Stimulated activated CD4-positive, alpha-beta T cell treated with anti-CD3 and anti-CD28 coated beads, Interleukin-15, amount 100 ng/mL, for 24 hours (primary cell): ENCODE measurements at regions not wholly inside any gene's neighbourhood (a gene's known extent, or its start where the extent isn't known, plus 50 kb on each side); places are given as distances from the start of the nearest gene placed in this dataset.

ENCODE experiments used
- DNase-seq: peaks from one replicate; pipeline ENCODE4 v3.0.0-alpha.2; 2020

- DNase-seq = peak; percentile 60
These were observed 157.2 kb downstream of the TM9SF2 start for GRCh38 chr13:99658261-99658991.

DNA sequence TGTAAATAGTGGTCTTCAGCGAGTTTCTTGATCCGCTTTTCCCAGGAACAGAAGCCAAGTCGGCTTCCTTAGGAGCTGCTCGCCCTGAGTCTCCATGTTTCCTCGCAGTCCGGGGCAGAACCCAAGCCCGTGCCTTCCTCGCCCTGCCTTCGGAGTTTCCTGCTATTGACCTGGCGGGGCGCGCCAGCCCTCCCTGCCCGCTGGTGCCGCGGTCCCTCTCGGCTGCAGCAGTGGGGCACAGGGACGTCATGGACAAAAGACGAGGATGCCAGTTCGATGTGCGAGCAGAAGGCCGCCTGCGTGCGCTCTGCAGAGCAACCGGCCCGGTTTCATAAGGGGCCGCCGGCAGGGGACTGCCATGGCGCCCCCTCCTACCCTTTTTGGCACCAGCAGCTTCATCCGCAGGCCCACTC, 156.6 kb downstream of the TM9SF2 start:
- DNase-seq = peak; percentile 39

GRCh38 chr13:99656844-99657381, 155.6 kb downstream of the TM9SF2 start:
- DNase-seq = peak; percentile 8

GRCh38 chr13:99656092-99656745, 154.9 kb downstream of the TM9SF2 start:
- DNase-seq = peak; percentile 89

GRCh38 chr13:99655351-99656091, 154.2 kb downstream of the TM9SF2 start:
- peak; percentile 54 for DNase-seq

- no peak for DNase-seq
These were observed 152.8 kb downstream of the TM9SF2 start for GRCh38 chr13:99654076-99654475.

GRCh38 chr13:99653526-99653925, 152.3 kb downstream of the TM9SF2 start:
- no peak for DNase-seq

- DNase-seq = no peak
These were observed 151.6 kb downstream of the TM9SF2 start for GRCh38 chr13:99652901-99653300.

- no peak for DNase-seq
These were observed 150.9 kb downstream of the TM9SF2 start for GRCh38 chr13:99652141-99652540.

DNA sequence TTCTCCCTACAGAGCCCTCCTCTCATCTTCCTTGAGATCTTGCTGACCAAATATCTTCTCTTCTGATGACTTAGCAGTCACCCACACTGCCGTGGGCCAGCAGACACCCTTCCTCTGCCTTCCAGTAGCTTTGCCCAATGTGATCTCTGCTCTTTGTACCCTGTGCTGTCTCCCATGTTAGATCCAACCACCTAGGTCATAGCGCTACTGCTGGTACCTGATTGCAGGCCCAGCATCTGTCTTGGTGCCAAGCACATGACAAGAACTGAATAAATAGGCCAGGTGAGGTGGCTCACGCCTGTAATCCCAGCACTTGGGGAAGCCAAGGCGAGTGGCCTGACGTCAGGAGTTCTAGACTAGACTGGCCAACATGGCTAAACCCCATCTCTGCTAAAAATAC, 149.7 kb downstream of the TM9SF2 start:
- no peak for DNase-seq

DNA sequence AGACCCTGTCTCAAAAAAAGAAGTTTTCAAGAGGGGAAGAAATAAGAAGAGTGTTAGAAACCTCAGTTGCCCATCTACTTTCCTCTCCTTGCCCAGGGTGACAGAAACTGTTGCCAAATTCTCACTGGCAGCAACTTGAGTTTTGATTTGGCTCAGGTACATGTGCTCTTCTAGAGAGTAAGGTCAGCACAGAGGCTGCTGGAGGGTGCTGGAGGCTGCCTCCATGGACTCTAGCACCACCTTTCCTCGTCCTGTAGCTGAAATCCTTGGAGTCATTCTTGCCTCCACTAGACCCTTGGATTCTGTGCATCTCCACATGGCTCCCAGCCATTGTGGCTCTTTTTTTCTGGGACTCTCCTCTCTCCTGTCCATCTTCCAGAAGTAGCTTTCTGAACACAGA, 149.1 kb downstream of the TM9SF2 start:
- no peak for DNase-seq

DNA sequence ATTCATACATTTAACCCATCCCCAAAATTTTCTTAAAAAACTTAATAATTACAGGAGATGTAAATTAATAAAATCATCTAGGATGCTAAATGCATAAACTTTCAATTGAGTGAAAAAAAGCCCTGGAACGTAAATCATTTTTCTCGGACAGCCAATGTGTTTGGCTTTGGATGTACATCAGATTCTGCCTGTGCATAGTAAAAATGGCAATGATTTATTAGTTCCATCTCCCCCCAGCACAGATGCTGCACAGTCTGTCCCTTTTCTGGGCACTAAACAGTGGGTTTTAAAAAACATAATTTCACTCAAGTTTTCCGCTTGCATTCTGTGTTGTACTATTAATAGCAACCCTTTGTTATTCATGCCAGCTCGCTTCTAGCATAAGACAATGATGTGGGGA, 147.7 kb downstream of the TM9SF2 start:
- DNase-seq = no peak

- no peak for DNase-seq
These were observed 146.9 kb downstream of the TM9SF2 start for GRCh38 chr13:99648066-99648665.

DNA sequence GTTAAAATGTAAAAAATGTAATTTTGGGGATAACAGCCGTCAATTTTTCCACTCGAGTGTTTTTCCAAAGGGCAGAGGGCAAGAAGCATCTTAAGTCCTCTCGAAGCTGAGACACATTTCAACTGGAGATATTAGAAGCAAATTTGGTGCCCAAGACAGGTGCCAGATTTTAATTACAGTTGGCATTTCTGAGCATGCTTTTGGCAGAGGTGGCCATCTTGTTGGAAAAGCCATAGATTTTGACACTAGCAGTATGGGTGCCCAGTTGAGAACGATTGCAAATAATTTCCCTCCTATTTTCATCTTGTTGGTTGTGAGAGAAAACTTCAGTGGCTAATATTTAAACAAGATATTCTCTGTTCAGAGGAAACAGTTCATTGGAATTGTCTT, 146.3 kb downstream of the TM9SF2 start:
- DNase-seq = no peak

- DNase-seq = no peak
These were observed 145.8 kb downstream of the TM9SF2 start for GRCh38 chr13:99646866-99647595.

DNA sequence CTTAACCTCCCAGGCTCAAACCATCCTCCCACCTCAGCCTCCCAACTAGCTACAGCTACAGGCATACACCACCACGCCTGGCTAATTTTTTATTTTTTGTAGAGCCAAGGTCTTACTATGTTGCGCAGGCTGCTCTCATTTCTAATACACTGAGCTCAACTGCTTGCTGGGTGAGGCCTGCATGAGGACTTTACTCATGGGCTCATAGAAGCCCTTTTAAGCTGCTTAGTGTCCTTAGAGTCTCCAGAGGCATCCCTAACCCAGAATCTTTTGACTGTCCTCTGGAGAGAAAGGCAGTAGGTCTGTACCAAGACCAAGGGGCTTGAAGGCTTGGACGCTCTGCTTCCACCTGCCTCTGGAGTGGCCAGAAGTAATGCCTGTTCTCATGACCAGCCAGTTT, 141.6 kb downstream of the TM9SF2 start:
- no peak for DNase-seq

- no peak for DNase-seq
These were observed 140.7 kb downstream of the TM9SF2 start for GRCh38 chr13:99642006-99642405.

DNA sequence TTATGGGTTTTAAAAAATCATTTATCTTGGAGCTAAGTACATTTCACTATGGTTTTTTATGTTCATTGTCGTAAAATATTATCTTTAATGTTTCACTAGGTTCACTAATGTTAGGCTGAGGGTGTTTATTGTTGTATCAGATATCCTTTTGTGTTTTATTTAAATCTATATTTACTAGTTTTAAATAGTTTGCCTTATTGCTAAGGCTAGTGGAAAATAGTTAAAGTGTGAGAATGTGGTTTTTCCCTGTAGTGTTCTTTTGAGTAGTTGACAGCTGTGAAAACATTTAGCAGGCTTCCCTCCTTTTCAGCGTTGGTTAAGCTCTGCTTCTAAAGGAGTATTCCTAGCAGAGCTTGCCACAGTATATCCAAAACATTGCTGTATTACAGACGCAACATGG, 139.0 kb downstream of the TM9SF2 start:
- DNase-seq = no peak

DNA sequence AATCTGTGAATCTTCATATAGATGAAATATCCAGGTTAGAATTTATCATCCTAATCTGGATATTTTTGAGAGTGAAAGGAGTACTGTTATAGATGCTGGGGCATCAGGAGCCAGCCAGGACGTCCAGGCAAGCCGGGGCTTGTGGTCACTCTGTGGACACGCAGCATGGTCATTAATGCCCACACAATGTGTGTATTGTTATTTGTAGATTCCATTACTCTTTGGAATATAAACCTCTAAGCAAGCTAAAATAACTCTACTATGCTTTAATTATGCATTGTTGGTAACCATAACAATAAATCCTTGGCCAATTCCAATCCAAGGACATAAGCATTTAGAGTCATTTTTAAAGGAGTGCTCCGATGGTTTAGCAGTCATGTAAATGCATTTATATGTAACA, 137.9 kb downstream of the TM9SF2 start:
- DNase-seq = no peak

GRCh38 chr13:99636728-99637353, 135.6 kb downstream of the TM9SF2 start:
- no peak for DNase-seq

DNA sequence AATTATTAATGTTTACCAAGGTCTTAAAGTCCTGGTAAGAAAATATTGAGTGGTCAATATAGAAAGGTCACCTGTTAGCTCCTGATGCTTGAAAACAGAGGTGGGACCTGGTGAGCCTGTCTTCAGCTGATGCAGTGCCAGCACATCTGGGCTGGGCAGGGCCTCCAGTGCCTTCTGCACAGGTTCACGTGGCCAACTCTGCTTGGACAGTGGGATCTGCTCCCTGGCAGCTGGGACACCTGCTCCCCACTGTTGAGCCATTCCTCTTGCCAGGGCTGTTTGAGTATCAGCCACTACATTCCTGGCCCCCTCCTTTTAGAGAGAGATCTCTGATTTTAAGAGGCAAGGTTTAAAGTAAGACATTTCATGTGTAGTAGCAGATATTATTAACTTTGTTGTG, 135.0 kb downstream of the TM9SF2 start:
- DNase-seq = no peak

- no peak for DNase-seq
These were observed 133.4 kb downstream of the TM9SF2 start for GRCh38 chr13:99634672-99635071.
